ENCODE measurements at regions not wholly inside any gene's neighbourhood (a gene's known extent, or its start where the extent isn't known, plus 50 kb on each side); places are given as distances from the start of the nearest gene placed in this dataset.

DNA sequence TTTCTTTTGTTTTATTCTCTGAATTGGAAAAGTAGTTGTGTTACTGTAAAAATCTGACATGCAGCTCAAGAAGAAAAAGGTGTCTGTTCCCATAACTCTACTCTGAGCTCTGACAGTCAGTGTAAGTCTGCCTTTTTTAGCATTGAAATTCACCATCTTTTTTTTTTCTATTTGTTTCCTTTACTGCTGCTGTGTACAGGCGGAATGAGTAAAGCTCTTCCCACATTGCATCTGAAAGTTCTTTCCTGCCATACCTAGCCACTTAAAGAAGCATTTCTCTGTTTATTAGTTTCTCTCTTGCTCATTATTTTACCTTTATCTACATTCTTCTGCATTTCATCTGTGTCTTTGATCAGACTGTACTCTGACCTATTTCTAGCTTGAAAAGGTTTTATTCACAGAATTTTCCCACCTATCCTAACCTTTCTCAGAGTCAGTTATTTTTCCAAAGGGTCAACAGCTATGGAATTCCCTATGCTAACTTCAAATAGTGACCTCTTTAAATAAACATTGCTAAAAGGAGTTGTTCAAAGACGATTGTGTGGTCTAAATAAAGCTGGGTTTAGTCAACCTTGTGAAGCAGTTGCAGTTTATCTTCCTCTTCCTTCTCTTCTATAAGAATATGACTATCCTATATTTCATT is 1303.1 kb upstream of the ZEB2 start:
- CTCF ChIA-PET = interaction anchor here (1.1 kb wide), 2 partner anchors 19 to 28 kb away, joined by 3 read pairs; no protein-coding TSS in a partner anchor
- POLR2A ChIA-PET = no interaction called here
- TF ChIP-seq, protein P1, sequence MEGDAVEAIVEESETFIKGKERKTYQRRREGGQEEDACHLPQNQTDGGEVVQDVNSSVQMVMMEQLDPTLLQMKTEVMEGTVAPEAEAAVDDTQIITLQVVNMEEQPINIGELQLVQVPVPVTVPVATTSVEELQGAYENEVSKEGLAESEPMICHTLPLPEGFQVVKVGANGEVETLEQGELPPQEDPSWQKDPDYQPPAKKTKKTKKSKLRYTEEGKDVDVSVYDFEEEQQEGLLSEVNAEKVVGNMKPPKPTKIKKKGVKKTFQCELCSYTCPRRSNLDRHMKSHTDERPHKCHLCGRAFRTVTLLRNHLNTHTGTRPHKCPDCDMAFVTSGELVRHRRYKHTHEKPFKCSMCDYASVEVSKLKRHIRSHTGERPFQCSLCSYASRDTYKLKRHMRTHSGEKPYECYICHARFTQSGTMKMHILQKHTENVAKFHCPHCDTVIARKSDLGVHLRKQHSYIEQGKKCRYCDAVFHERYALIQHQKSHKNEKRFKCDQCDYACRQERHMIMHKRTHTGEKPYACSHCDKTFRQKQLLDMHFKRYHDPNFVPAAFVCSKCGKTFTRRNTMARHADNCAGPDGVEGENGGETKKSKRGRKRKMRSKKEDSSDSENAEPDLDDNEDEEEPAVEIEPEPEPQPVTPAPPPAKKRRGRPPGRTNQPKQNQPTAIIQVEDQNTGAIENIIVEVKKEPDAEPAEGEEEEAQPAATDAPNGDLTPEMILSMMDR (IDR thresholded peaks at IDR 0.05; ENCODE audit: control extremely low read depth, extremely low read depth, low read depth, missing control alignments) = no peak
- DNase-seq (ENCODE audit: extremely low spot score) = no peak

DNA sequence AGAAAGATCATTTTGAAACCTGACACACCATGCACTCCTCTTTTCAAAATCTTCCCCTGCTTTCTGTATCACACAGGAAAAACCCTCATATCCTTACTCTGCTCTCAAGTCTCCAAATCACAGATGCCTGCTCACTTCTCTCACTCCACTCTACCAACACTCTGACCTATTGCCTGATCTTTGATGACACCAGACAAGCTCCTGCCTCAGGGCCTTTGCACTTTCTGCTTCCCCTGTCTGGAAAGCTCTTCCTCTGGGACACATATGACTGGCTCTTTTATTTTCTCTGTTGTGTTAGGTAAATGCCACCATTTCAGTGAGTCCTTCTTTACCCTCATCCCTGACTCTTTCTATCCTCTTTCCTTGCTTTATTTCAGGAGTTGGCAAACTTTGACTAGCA is 1300.7 kb upstream of the ZEB2 start:
- CTCF ChIA-PET = no interaction called here
- TF ChIP-seq, protein P1 (IDR thresholded peaks at IDR 0.05; ENCODE audit: control extremely low read depth, extremely low read depth, low read depth, missing control alignments) = no peak
- POLR2A ChIA-PET = no interaction called here

DNA sequence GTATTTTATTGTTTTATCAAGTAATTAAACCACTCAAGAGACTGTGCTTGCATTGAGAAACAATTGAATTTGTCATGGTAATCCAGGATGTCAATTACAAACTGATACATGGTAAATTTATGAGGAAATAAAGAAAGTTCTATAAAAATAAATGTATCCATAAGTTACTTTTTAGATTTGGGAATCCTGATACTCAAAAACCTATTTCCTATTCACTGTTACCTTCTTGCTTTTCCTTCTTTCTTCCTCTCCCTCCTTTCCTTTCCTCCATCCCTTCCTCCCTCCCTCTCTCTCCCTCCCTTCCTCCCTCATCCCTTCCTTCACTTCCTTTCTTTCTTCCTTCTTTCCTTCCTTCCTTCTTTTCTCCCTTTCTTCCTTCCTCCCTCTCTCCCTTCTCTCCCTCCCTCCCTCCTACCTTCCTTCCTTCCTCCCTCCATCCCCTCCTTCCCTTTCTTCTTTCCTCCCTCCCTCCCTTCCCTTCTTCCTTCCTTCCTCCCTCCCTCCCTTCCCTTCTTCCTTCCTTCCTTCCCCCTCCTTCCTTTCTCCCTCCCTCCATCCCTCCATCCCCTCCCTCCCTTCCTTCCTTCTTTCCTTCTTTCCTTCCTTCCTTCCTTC is 1299.1 kb upstream of the ZEB2 start:
- DNase-seq (ENCODE audit: extremely low spot score) = no peak
- TF ChIP-seq, protein P1 (IDR thresholded peaks at IDR 0.05; ENCODE audit: control extremely low read depth, extremely low read depth, low read depth, missing control alignments) = no peak
- POLR2A ChIA-PET = no interaction called here
- CTCF ChIA-PET = interaction anchor here (1.0 kb wide), 1 partner anchor 15 kb away, joined by 3 read pairs; no protein-coding TSS in a partner anchor

More for the DNA sequence above, 1300.7 kb upstream of the ZEB2 start:
- no peak for DNase-seq (ENCODE audit: extremely low spot score)

DNA sequence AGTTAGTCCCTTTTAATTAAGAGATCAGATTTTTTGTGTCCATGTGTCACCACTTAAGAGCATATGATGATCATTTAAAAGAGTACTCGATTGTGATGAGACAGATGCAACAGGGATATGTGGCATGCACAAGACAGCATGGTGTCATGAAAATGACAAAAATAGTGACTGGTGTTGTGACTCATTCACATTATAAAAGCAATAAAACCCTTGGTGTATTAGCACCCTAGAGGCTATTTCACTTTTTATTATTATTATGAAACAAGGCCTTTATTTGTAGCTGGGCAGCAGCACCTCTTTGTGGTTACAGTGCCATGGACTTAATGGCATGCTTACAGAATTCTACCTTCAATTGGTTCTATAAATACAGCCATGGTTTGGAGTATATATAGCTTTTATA is 1296.0 kb upstream of the ZEB2 start:
- ChIA-PET CTCF (no interaction called here), POLR2A (no interaction called here)
- TF ChIP-seq, protein P1 (IDR thresholded peaks at IDR 0.05; ENCODE audit: control extremely low read depth, extremely low read depth, low read depth, missing control alignments) = no peak
- DNase-seq (ENCODE audit: extremely low spot score) = no peak

DNA sequence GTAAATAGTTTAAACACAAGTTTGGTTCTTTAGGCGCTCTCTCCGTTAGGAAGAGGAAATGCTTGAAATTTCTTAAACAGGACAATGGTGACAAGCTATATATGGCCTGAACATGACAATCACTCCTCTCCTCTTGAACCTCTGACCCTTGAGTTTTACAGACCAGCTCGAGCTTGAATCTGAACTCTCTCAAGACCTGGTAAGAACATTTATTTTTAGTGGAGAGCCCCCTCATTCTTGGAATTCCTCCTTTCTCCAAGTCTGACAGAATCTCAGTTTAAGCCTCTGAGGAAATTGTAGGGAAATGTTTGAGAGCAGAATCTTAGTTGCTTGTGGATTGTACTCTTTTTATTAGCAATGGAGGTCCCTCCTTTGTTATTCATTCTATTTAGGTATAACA is 1293.6 kb upstream of the ZEB2 start:
- ChIA-PET POLR2A (no interaction called here), CTCF (interaction anchor here (1.3 kb wide), 1 partner anchor 9 kb away, joined by 3 read pairs; no protein-coding TSS in a partner anchor)

DNA sequence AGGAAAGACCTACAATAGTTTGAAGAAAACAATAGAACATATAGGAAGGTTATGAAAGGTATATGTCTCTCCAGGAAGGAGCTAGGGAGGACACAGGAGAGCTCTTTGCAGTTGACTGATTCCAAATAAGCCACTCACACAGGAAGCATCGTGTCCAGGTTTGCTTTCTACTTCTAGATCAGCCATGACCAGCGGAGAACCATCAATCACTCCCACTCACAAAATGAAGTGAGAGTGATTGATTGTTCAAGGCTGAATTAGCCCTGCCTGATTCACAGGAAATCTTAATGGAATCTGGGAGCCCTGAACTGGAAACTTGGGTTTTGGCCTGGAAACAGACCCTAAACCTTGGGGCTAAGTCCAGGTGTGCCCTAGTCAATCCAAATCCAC is 1292.2 kb upstream of the ZEB2 start:
- no peak for DNase-seq (ENCODE audit: extremely low spot score)
- TF ChIP-seq, protein P1 (IDR thresholded peaks at IDR 0.05; ENCODE audit: control extremely low read depth, extremely low read depth, low read depth, missing control alignments) = no peak
- ChIA-PET POLR2A (no interaction called here), CTCF (interaction anchor here (0.7 kb wide), 1 partner anchor 10 kb away, joined by 3 read pairs; no protein-coding TSS in a partner anchor)

More for the DNA sequence above, 1293.6 kb upstream of the ZEB2 start:
- no peak for DNase-seq (ENCODE audit: extremely low spot score)
- TF ChIP-seq, protein P1 (IDR thresholded peaks at IDR 0.05; ENCODE audit: control extremely low read depth, extremely low read depth, low read depth, missing control alignments) = no peak
